ENCODE measurements at regions not wholly inside any gene's neighbourhood (a gene's known extent, or its start where the extent isn't known, plus 50 kb on each side); places are given as distances from the start of the nearest gene placed in this dataset.

DNA sequence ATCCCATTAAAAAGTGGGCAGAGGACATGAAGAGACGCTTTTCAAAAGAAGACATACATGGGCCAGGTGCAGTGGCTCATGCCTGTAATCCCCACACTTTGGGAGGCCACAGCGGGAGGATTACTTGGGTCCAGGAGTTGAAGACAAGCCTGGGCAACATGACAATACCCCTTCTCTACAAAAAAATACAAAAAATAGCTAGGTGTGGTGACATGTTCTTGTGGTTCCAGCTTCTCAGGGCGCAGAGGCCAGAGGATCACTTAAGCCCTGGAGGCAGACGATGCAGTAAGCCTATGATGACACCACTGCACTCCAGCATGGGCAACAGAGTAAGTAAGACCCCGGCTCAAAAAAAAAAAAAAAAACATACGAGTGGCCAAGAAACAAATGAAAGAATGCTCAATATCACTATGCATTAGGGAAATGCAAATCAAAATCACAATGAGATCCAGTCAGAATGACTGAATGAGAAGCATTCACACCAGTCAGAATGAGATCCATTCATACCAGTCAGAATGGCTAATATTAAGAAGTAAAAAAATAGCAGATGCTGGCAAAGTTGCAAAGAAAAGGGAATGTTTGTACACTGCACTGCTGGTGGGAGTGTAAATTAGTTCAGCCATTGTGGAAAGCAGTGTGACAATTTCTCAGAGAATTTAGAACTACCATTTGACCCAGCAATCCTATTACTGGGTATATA, 550.2 kb upstream of the SLC39A10 start:
- no peak for TF ChIP-seq JUN (CRISPR knock-in tag; IDR thresholded peaks at IDR 0.05)
- TF ChIP-seq, protein P1, sequence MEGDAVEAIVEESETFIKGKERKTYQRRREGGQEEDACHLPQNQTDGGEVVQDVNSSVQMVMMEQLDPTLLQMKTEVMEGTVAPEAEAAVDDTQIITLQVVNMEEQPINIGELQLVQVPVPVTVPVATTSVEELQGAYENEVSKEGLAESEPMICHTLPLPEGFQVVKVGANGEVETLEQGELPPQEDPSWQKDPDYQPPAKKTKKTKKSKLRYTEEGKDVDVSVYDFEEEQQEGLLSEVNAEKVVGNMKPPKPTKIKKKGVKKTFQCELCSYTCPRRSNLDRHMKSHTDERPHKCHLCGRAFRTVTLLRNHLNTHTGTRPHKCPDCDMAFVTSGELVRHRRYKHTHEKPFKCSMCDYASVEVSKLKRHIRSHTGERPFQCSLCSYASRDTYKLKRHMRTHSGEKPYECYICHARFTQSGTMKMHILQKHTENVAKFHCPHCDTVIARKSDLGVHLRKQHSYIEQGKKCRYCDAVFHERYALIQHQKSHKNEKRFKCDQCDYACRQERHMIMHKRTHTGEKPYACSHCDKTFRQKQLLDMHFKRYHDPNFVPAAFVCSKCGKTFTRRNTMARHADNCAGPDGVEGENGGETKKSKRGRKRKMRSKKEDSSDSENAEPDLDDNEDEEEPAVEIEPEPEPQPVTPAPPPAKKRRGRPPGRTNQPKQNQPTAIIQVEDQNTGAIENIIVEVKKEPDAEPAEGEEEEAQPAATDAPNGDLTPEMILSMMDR (IDR thresholded peaks at IDR 0.05), result no peak

All from WTC11 (cell line).